ENCODE measurements at regions not wholly inside any gene's neighbourhood (a gene's known extent, or its start where the extent isn't known, plus 50 kb on each side); places are given as distances from the start of the nearest gene placed in this dataset.
"Not testable (repeated sequence)": the region's sequence is repeated elsewhere in the genome, so short reads cannot be mapped to it uniquely, and the experiment has no call there.

GRCh38 chr11:126132319-126132718 is 69.7 kb upstream of the CDON start:
- 65 to 70% (median 70%) methylated on average over 3 of the region's 3 CpGs for WGBS, 3 donors
- H3K27ac ChIP-seq (ENCODE audit: low read depth, low read length) = no peak overlapping the region

- not testable (repeated sequence) for H3K27ac ChIP-seq (ENCODE audit: low read depth, low read length)
- WGBS, 3 donors = 92 to 96% (median 93%) methylated on average over 11 of the region's 11 CpGs
Measured at GRCh38 chr11:126130781-126131180, 68.1 kb upstream of the CDON start.

GRCh38 chr11:126129727-126130671 is 67.3 kb upstream of the CDON start:
- WGBS, 3 donors = 64 to 78% (median 72%) methylated on average over 13 of the region's 13 CpGs
- no peak overlapping the region for H3K27ac ChIP-seq (ENCODE audit: low read depth, low read length)

- H3K27ac ChIP-seq (ENCODE audit: low read depth, low read length) = no peak overlapping the region
- 8 to 37% (median 36%) methylated on average over 6 of the region's 6 CpGs for WGBS, 3 donors
Measured at GRCh38 chr11:126127898-126128297, 65.2 kb upstream of the CDON start.

- no peak overlapping the region for H3K27ac ChIP-seq (ENCODE audit: low read depth, low read length)
- 68 to 88% (median 71%) methylated on average over 7 of the region's 7 CpGs for WGBS, 3 donors
Measured at GRCh38 chr11:126127284-126127845, 64.7 kb upstream of the CDON start.

GRCh38 chr11:126124231-126124661 is 61.6 kb upstream of the CDON start:
- H3K27ac ChIP-seq (ENCODE audit: low read depth, low read length) = no peak overlapping the region
- 39 to 71% (median 66%) methylated on average over 5 of the region's 5 CpGs for WGBS, 3 donors

GRCh38 chr11:126123686-126124085 is 61.0 kb upstream of the CDON start:
- WGBS, 3 donors = 15 to 50% (median 15%) methylated on average over 2 of the region's 2 CpGs
- no peak overlapping the region for H3K27ac ChIP-seq (ENCODE audit: low read depth, low read length)

- 51 to 80% (median 60%) methylated on average over 3 of the region's 3 CpGs for WGBS, 3 donors
- H3K27ac ChIP-seq (ENCODE audit: low read depth, low read length) = no peak overlapping the region
Measured at GRCh38 chr11:126122863-126123262, 60.2 kb upstream of the CDON start.

GRCh38 chr11:126121296-126121695 is 58.6 kb upstream of the CDON start:
- 80 to 100% (median 94%) methylated on average over 1 of the region's 1 CpG for WGBS, 3 donors
- H3K27ac ChIP-seq (ENCODE audit: low read depth, low read length) = no peak overlapping the region

GRCh38 chr11:126118806-126119205 is 56.1 kb upstream of the CDON start:
- 83 to 94% (median 88%) methylated on average over 10 of the region's 10 CpGs for WGBS, 3 donors
- H3K27ac ChIP-seq (ENCODE audit: low read depth, low read length) = no peak overlapping the region

- no peak overlapping the region for H3K27ac ChIP-seq (ENCODE audit: low read depth, low read length)
- WGBS, 3 donors = 13 to 57% (median 55%) methylated on average over 14 of the region's 14 CpGs
Measured at GRCh38 chr11:126115816-126116331, 53.2 kb upstream of the CDON start.

GRCh38 chr11:126115127-126115495 is 52.4 kb upstream of the CDON start:
- 31 to 44% (median 32%) methylated on average over 4 of the region's 4 CpGs for WGBS, 3 donors
- H3K27ac ChIP-seq (ENCODE audit: low read depth, low read length) = no peak overlapping the region

GRCh38 chr11:126114486-126115126 is 51.9 kb upstream of the CDON start:
- WGBS, 3 donors = 72 to 79% (median 75%) methylated on average over 6 of the region's 6 CpGs
- H3K27ac ChIP-seq (ENCODE audit: low read depth, low read length) = peak overlapping the region; percentile 67

GRCh38 chr11:126113963-126114362 is 51.3 kb upstream of the CDON start:
- 40 to 54% (median 44%) methylated on average over 4 of the region's 4 CpGs for WGBS, 3 donors
- peak overlapping the region; percentile 67 for H3K27ac ChIP-seq (ENCODE audit: low read depth, low read length)

- WGBS, 3 donors = 14 to 55% (median 54%) methylated on average over 7 of the region's 7 CpGs
- H3K27ac ChIP-seq (ENCODE audit: low read depth, low read length) = no peak overlapping the region
Measured at GRCh38 chr11:126113515-126113957, 50.9 kb upstream of the CDON start.

GRCh38 chr11:126113012-126113411 is 50.3 kb upstream of the CDON start:
- H3K27ac ChIP-seq (ENCODE audit: low read depth, low read length) = no peak overlapping the region
- 75 to 77% (median 76%) methylated on average over 9 of the region's 9 CpGs for WGBS, 3 donors

- 61 to 66% (median 62%) methylated on average over 14 of the region's 14 CpGs for WGBS, 3 donors
Measured at GRCh38 chr11:126112547-126112946, 49.9 kb upstream of the CDON start.

More at GRCh38 chr11:126112547-126112946, 49.9 kb upstream of the CDON start:
- H3K27ac ChIP-seq (ENCODE audit: low read depth, low read length) = no peak overlapping the region
